ENCODE measurements at regions not wholly inside any gene's neighbourhood (a gene's known extent, or its start where the extent isn't known, plus 50 kb on each side); places are given as distances from the start of the nearest gene placed in this dataset.

- Histone ChIP-seq H3K27ac (ENCODE audit: insufficient read depth, low read depth, low read length) (no peak overlapping the region), H3K79me2 (ENCODE audit: control insufficient read depth, insufficient read depth, low read length) (no peaks in the 10 kb centered on the region), H3K9me3 (replicated peaks; ENCODE audit: control insufficient read depth, insufficient read depth, low read length) (no peaks in the 10 kb centered on the region), H3K9ac (replicated peaks; ENCODE audit: extremely low read depth, insufficient read depth, low read length) (no peak overlapping the region), H2AFZ (ENCODE audit: low read depth, low read length) (no peak overlapping the region), H3K4me1 (ENCODE audit: control insufficient read depth, extremely low read depth, insufficient read depth, low read length) (no peaks in the 10 kb centered on the region), H3K4me2 (ENCODE audit: insufficient read depth, low read length) (no peak overlapping the region), H3K9me1 (replicated peaks; ENCODE audit: control insufficient read depth, extremely low read depth, insufficient read depth, low read length) (no peaks in the 10 kb centered on the region), H3K27me3 (ENCODE audit: control insufficient read depth in 2 of 2, insufficient read depth in 2 of 2, low read length in 2 of 2) (no peaks in the 10 kb centered on the region), H3K4me3 (replicated peaks in 1 of 3; ENCODE audit: insufficient read depth in 1 of 3, low read depth in 1 of 3, low read length in 3 of 3) (no peak overlapping the region), H4K20me1 (replicated peaks; ENCODE audit: control insufficient read depth, extremely low read depth, insufficient read depth, low read length) (no peaks in the 10 kb centered on the region), H3K36me3 (ENCODE audit: control insufficient read depth in 2 of 2, extremely low read depth in 1 of 2, insufficient read depth in 2 of 2, low read length in 2 of 2) (no peaks in the 10 kb centered on the region)
- dilution Hi-C loops (cut with MboI; ENCODE audit: extremely low pct_ligation_motif_present, low sequenced_read_pairs), result no loop called here
- DNase-seq (ENCODE audit: low read depth, low spot score) (no peak), FAIRE-seq (no peak)
- BruUV-seq (replicated peaks), result no TSS peak
- intact Hi-C loops (cut with micrococcal nuclease), result no loop called here
- POLR2A ChIA-PET, result no interaction called here
- no peak for TF ChIP-seq MAX (IDR thresholded peaks at IDR 0.05; ENCODE audit: insufficient read depth, insufficient read length)
- TF ChIP-seq CTCF (IDR thresholded peaks at IDR 0.05; ENCODE audit: extremely low read depth in 1 of 2, insufficient read depth in 1 of 2, low read depth in 1 of 2, low read length in 2 of 2), result no peak
- TF ChIP-seq FOS (IDR thresholded peaks at IDR 0.05; ENCODE audit: borderline replicate concordance, insufficient read depth, low read length), result no peak
- no peak for TF ChIP-seq GATA2 (IDR thresholded peaks at IDR 0.05; ENCODE audit: insufficient read depth, insufficient read length, low read depth, low read length)
- no peak for TF ChIP-seq POLR2A (IDR thresholded peaks at IDR 0.05; ENCODE audit: low read depth, low read length)
- no peak for TF ChIP-seq MYC (IDR thresholded peaks at IDR 0.05; ENCODE audit: low read depth, low read length)
- no peak for TF ChIP-seq JUN (IDR thresholded peaks at IDR 0.05; ENCODE audit: borderline replicate concordance, insufficient read depth, insufficient read length, low read depth)
- no peak for TF ChIP-seq EZH2 (IDR thresholded peaks at IDR 0.05; ENCODE audit: borderline replicate concordance, low read depth, low read length, severe bottlenecking)
- TF ChIP-seq POLR2AphosphoS5 (IDR thresholded peaks at IDR 0.05; ENCODE audit: insufficient read depth, low read depth, low read length), result no peak
- CTCF ChIA-PET, result no interaction called here
These were observed 203.5 kb upstream of the RMST start for GRCh38 chr12:97259098-97259497.
